ENCODE measurements at regions not wholly inside any gene's neighbourhood (a gene's known extent, or its start where the extent isn't known, plus 50 kb on each side); places are given as distances from the start of the nearest gene placed in this dataset.

- no peak for FAIRE-seq
Observed at GRCh38 chrX:4841216-4841745, 1127.8 kb upstream of the PRKX start.

GRCh38 chrX:4831574-4831973, 1118.1 kb upstream of the PRKX start:
- no peak for FAIRE-seq

- no peak for FAIRE-seq
Observed at GRCh38 chrX:4830880-4831557, 1117.6 kb upstream of the PRKX start.

GRCh38 chrX:4825550-4825949, 1112.1 kb upstream of the PRKX start:
- no peak for FAIRE-seq

- FAIRE-seq = no peak
Observed at GRCh38 chrX:4809571-4809970, 1096.1 kb upstream of the PRKX start.

- FAIRE-seq = no peak
Observed at GRCh38 chrX:4805502-4805901, 1092.1 kb upstream of the PRKX start.

- no peak for FAIRE-seq
Observed at GRCh38 chrX:4800756-4801155, 1087.3 kb upstream of the PRKX start.

GRCh38 chrX:4787971-4788370, 1074.5 kb upstream of the PRKX start:
- FAIRE-seq = no peak

- no peak for FAIRE-seq
Observed at GRCh38 chrX:4764888-4765287, 1051.4 kb upstream of the PRKX start.

- no peak for FAIRE-seq
Observed at GRCh38 chrX:4762196-4762595, 1048.7 kb upstream of the PRKX start.

GRCh38 chrX:4754878-4755604, 1041.6 kb upstream of the PRKX start:
- FAIRE-seq = no peak

GRCh38 chrX:4741024-4741423, 1027.6 kb upstream of the PRKX start:
- no peak for FAIRE-seq

- no peak for FAIRE-seq
Observed at GRCh38 chrX:4735299-4735698, 1021.9 kb upstream of the PRKX start.

GRCh38 chrX:4710618-4711433, 997.4 kb upstream of the PRKX start:
- FAIRE-seq = no peak

- FAIRE-seq = no peak
Observed at GRCh38 chrX:4708970-4709760, 995.7 kb upstream of the PRKX start.

GRCh38 chrX:4706961-4707360, 993.5 kb upstream of the PRKX start:
- FAIRE-seq = no peak

- no peak for FAIRE-seq
Observed at GRCh38 chrX:4690521-4690920, 977.1 kb upstream of the PRKX start.

- FAIRE-seq = no peak
Observed at GRCh38 chrX:4682636-4683035, 969.2 kb upstream of the PRKX start.

GRCh38 chrX:4675686-4676300, 962.3 kb upstream of the PRKX start:
- FAIRE-seq = no peak

GRCh38 chrX:4674028-4674782, 960.8 kb upstream of the PRKX start:
- no peak for FAIRE-seq

GRCh38 chrX:4671344-4671743, 957.9 kb upstream of the PRKX start:
- no peak for FAIRE-seq

All from G401.6 (cell line).